GM18909 (cell line): ENCODE measurements at regions not wholly inside any gene's neighbourhood (a gene's known extent, or its start where the extent isn't known, plus 50 kb on each side); places are given as distances from the start of the nearest gene placed in this dataset.

ENCODE experiments used
- ATAC-seq: cut with Tn5 transposase; IDR thresholded peaks from one replicate; pipeline ENCODE4 v1.9.1; 2021; ENCODE audit warnings: mild to moderate bottlenecking; ENCODE audit not compliant: unreplicated experiment, poor library complexity

DNA sequence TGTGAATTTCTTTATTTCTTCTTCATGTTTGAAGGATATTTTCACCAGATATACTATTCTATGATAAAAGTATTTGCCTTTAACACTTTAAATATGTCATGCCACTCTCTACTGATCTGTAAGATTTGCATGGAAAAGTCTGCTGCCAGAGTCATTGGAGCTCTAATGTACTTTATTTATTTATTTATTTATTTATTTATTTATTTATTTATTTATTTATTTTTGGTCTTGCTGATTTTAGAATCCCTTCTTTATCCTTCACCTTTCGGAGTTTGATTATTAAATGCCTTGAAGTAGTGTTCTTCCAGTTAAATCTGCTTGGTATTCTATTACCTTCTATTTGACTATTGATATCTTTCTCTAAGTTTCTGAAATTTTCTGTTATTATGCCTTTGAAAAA, 1669.6 kb downstream of the OTOL1 start:
- no peak for ATAC-seq

DNA sequence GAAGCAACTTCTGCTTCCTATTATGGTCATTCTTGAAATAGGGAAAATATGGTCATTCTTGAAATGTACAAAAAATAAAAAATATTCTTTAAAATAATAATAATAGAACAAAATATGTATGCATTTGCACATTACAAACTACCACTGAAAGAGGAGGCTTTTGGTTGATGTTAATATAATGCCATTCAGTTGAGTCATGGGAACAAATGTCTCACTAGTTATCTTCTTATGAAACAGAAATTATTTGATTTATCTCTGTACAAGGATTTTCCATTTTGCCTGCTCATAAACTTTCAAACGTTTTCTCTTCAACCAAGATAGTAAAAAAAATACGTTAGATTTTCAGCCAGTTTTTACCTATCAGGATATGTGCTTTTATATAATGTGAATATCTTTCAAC, 1662.7 kb downstream of the OTOL1 start:
- no peak for ATAC-seq

DNA sequence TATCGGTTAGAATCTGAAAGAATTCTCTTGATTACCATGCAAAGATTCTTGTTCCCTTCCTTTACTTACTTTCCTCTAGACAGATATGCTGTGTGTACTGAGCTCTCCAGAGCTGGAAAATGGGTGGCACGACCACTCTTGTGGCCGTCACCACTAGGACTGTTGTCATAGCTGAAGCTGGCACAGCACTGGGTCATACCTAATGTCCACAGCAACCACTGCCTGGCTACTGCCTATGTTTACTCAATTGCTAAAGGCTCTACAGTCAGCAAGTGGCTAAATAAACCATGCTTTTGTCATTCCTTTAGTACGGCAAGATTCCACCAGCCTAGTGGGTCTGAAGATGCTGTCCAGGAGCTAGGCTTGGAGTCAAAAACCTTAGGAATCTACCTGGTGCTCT, 1643.0 kb downstream of the OTOL1 start:
- no peak for ATAC-seq

DNA sequence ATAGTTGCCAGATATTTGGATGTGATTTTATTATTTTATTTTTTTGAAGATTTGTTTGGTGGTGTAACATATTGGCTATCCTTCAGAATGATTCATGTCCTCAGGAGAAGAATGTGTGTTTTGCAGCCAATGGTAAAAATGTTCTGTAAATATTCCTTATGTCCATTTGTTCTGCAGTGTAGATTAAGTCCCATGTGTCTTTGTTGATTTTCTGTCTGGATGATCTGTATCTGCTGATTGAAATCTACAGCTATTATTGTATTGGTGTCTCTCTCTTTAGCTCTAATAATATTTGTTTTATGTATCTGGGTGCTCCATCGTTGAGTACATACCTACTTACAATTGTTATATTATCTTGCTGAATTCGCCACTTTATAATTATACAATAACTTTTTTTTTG, 1641.7 kb downstream of the OTOL1 start:
- no peak for ATAC-seq

DNA sequence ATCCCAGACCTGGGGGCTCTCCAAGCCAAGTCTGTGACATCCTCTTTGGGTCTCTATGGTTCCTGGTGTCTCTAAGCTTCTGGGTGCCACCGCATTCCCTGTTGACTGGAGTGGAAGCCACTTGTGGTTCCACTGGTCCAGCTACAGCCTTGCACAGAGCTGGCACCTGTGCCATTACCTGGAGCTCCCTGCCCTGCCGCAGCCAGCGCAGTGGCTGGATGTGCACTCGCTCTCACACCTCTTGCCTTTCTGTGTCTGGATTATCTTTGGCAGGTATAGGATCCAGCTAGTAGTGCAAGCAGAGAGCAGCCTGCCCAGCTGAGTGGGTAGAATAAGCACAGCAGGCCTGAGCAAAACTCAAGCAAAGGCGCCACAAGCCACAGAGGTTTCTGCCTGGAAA, 1635.5 kb downstream of the OTOL1 start:
- ATAC-seq: no peak

DNA sequence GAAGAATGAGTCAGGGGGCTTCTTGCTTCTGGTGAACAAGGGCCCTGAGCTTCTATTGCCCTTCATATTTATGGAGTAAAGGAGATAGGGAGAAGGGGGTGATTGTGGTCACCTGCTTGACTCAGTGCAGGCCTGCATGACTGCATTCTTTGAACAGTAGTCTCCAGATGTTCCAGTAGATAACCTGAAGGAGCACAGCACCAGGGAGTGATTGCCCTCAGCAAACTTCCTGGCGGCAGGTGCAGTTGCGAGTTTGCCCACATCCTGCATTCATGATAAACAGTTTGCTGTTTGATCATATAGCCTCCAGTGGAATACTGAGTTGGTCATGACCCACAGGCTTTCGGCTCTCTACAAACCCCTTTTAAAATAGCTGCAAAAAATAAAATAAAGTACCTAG, 1632.7 kb downstream of the OTOL1 start:
- no peak for ATAC-seq

DNA sequence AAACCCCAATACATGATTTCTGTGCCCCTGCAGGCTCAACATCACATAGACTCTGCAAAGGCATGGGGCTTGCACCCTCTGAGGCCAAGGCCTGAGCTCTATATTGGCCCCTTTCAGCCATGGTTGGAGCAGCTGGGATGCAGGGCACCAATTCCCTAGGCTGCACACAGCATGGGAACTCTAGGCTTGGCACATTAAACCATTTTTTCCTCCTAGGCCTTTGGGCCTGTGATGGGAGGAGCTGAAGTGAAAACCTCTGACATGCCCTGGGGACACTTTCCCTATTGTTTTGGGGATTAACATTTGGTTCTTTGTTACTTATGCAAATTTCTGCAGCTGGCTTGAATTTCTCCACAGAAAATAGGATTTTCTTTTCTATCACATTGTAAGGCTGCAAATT, 1629.5 kb downstream of the OTOL1 start:
- no peak for ATAC-seq
